GM12892 (cell line): ENCODE measurements at regions not wholly inside any gene's neighbourhood (a gene's known extent, or its start where the extent isn't known, plus 50 kb on each side); places are given as distances from the start of the nearest gene placed in this dataset.
"Not testable (repeated sequence)": the region's sequence is repeated elsewhere in the genome, so short reads cannot be mapped to it uniquely, and the experiment has no call there.

ENCODE experiments used
- DNase-seq: peaks from one replicate; pipeline ENCODE4 v3.0.0; 2011; ENCODE audit not compliant: insufficient read length
- FAIRE-seq: peaks from 2 replicates; lab custom pipeline; 2011; peaks lifted over from hg19 to GRCh38; lab: Jason Lieb, UNC
- POLR2A ChIP-seq: IDR thresholded peaks from 2 replicates; pipeline ENCODE4 v1.6.1; 2011; ENCODE audit warnings: low read depth, low read length, control low read depth
- POLR2AphosphoS5 ChIP-seq: IDR thresholded peaks from 2 replicates; pipeline ENCODE4 v1.6.1; 2011; ENCODE audit warnings: low read depth, low read length, control low read depth
- TAF1 ChIP-seq: IDR thresholded peaks from 2 replicates; pipeline ENCODE4 v1.6.1; 2011; ENCODE audit warnings: low read depth, mild to moderate bottlenecking, control low read depth, low read length, borderline replicate concordance

DNA sequence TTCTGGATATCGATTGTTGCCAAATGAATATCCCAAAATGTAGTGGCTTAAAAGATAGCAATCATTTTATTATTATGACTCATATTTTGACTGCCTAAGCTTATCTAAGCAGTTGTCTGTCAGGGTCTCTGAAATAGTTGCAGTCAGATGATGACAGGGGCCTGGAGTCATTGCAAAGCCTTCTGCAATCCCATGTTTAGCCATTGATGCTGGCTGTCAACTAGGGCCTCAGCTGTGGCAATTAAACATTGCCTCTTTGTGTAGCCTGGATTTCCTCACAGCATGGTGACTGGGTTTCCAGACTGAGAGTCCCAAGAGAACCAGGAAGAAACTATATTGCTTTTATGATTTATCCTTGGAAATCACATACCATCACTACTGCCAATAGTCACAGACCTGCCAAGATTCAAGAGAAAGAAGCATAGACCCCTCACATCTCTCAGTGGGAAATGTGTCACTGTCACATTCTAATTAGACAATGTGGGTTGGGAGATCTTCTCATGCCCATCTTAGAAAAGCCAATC lies 227.3 kb upstream of the NOCT start:
- TF ChIP-seq TAF1 (no peak), POLR2A (no peak), POLR2AphosphoS5 (no peak)
- FAIRE-seq (no peak), DNase-seq (no peak)

DNA sequence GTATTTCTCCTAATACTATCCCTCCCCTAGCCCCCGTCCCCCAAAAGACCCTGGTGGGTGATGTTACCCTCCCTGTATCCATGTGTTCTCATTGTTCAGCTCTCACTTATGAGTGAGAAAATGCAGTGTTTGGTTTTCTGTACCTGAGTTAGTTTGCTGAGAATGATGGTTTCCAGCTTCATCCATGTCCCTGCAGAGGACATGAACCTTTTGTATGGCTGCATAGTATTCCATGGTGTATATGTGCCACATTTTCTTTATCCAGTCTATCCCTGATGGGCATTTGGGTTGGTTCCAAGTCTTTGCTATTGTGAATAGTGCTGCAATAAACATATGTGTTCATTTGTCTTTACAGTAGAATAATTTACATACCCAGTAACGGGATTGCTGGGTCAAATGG lies 235.8 kb upstream of the NOCT start:
- not testable (repeated sequence) for FAIRE-seq, DNase-seq

GRCh38 chr4:138775890-138776289 lies 239.7 kb upstream of the NOCT start:
- no peak for TF ChIP-seq POLR2AphosphoS5
- no peak for TF ChIP-seq POLR2A
- TF ChIP-seq TAF1, result no peak
- DNase-seq (no peak), FAIRE-seq (no peak)

- no peak for TF ChIP-seq POLR2A
- no peak for TF ChIP-seq POLR2AphosphoS5
- TF ChIP-seq TAF1, result no peak
- DNase-seq, result no peak
- FAIRE-seq, result no peak
These were observed 240.1 kb upstream of the NOCT start for GRCh38 chr4:138775489-138775888.

GRCh38 chr4:138774940-138775339 lies 240.6 kb upstream of the NOCT start:
- DNase-seq (no peak), FAIRE-seq (no peak)
- no peak for TF ChIP-seq POLR2AphosphoS5
- TF ChIP-seq POLR2A, result no peak
- TF ChIP-seq TAF1, result no peak

DNA sequence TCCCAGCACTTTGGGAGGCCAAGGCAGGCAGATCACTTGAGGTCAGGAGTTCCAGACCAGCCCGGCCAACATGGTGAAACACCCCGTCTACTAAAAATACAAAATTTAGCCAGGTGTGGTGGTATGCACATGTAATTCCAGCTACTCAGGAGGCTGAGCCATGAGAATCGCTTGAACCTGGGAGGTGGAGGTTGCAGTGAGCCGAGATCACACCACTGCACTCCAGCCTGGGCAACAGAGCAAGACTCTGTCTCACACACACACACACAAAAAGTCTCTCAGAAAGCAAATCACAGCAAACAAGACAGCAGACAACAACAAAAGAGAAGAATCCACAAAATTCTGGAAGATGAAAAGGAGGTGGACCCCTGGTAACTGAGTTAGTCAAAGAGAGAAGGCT lies 241.5 kb upstream of the NOCT start:
- not testable (repeated sequence) for FAIRE-seq

DNA sequence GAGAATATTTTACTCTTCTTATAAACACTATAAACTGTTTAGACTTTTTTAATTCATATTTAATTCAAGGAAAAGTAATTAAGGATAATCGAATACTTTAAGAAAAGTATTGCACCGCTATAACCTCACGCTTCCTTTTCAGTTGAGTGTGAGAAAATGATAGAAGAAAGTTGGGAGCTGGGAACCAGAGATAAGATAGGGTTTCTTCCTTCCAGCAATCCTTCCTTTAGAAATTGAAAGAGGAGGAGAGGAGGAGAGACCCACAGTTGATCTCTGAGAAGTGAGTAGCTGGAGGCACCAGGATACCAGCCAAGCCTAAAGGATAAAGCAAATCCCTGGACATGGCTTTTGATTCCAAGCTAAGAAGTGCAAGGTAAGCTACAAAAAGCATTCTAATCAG lies 242.3 kb upstream of the NOCT start:
- DNase-seq (no peak), FAIRE-seq (no peak)
- TF ChIP-seq POLR2AphosphoS5, result no peak

More for the DNA sequence above, 241.5 kb upstream of the NOCT start:
- not testable (repeated sequence) for DNase-seq

DNA sequence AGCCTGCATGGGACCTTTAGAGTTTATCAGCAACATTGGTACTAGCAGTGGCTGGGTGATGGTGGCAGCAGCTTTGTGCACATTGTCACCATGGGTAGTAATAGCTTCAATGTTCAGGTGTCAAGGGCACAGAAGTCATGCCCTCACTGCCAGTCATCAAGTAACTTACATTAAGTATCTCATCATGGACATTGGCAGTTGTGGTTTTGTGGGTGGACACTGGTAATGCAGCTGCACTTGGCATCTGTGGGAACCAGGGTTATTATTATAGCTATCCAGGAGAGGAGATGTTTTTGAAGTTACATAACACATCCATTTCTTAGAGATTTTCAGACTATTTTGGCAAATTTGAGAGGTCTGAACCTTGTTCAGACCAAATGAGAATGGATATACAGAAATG lies 243.2 kb upstream of the NOCT start:
- no peak for DNase-seq
- no peak for FAIRE-seq
- no peak for TF ChIP-seq POLR2AphosphoS5
- TF ChIP-seq POLR2A, result no peak
- no peak for TF ChIP-seq TAF1

GRCh38 chr4:138770818-138771217 lies 244.8 kb upstream of the NOCT start:
- no peak for FAIRE-seq
- no peak for TF ChIP-seq POLR2AphosphoS5
- TF ChIP-seq TAF1, result no peak
- TF ChIP-seq POLR2A, result no peak
- DNase-seq, result no peak

GRCh38 chr4:138766332-138766731 lies 249.2 kb upstream of the NOCT start:
- TF ChIP-seq TAF1 (no peak), POLR2A (no peak), POLR2AphosphoS5 (no peak)
- DNase-seq, result no peak

DNA sequence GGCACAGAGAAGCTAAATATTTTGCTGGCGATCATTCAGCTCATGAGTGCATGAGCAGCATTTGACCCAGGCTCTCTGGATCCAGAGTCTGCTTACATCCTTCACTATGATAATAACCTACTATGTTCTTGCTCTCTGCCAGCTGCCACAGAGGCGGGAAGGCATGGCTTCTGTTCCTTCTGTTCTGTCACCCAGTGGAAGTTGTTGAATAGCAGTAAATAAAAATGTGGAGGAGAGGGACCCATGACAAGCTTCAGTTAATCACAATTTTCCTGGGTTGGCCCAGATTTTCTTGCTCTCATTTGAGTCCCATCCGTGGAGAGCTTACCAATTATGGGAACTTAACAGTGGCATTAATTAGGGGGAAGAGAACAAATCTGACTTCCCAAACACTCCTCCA lies 250.1 kb upstream of the NOCT start:
- no peak for DNase-seq
- TF ChIP-seq POLR2AphosphoS5 (no peak), POLR2A (no peak), TAF1 (no peak)
- FAIRE-seq, result no peak

More at GRCh38 chr4:138766332-138766731, 249.2 kb upstream of the NOCT start:
- FAIRE-seq, result no peak

DNA sequence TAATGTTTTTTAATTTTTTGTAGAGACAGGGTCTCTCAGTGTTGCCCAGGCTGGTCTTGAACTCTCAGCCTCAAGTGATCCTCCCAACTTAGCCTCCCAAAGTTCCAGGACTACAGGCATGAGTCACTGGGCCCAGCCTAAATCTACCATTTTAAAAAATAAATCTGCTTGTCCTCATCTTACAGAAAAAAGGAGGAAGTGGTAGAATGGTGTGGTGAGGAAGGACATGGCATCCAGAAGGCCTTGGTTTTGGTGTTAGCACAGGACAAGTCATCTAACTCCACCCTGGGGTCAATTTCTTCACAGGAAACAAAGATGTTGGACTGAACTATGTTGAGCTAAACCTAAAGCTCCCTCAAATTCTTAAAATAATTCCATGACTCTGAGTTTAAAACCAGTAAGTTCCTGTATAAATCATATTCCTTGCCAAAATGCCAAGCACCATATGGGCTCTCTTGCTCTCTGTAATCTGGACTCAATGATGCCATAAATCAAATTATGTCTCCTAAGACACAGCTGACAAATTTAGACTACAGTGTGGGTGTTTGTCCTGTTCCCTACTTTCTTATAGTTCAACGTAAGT lies 253.9 kb upstream of the NOCT start:
- FAIRE-seq, result no peak
- no peak for TF ChIP-seq POLR2A
- TF ChIP-seq POLR2AphosphoS5, result no peak
- TF ChIP-seq TAF1, result no peak
- no peak for DNase-seq

- FAIRE-seq (no peak), DNase-seq (no peak)
- TF ChIP-seq TAF1, result no peak
These were observed 256.1 kb upstream of the NOCT start for GRCh38 chr4:138759554-138759902.

DNA sequence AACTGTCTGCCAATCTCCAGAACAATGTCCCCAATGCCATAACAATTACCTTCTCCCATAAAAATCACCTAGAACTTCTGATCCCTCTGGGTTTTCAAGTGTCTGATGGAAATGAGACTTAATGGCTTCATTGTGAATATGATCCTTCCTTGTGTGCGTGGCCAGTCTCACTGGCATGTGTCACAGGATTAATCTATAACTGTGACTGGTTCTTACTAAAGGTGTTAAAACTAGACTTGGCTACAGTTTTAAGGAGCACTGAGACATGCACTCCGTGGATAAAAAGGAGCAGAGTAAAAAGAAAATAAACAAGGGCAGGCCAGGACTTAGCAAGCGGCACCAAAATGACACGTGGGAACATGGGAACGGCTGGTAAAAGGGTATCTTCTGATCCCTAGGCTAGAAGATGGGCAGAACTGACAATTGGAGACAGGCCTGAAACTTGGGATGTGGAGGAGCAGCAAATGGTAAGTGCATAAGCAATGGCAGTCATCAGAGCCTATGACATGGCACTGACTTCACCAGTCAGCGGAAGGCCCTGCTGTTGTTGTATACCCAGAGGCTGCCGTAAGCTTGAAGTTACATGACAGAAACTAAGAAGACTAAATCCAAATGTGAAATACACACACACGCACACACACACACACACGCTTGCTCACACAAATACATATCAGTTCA lies 256.6 kb upstream of the NOCT start:
- no peak for DNase-seq
- FAIRE-seq, result no peak
- TF ChIP-seq POLR2AphosphoS5, result no peak
- TF ChIP-seq POLR2A, result no peak
